GM21367 (cell line): ENCODE measurements at regions not wholly inside any gene's neighbourhood (a gene's known extent, or its start where the extent isn't known, plus 50 kb on each side); places are given as distances from the start of the nearest gene placed in this dataset.

Experiments
- ATAC-seq: cut with Tn5 transposase; IDR thresholded peaks from one replicate; pipeline ENCODE4 v1.9.1; 2021; ENCODE audit not compliant: unreplicated experiment

DNA sequence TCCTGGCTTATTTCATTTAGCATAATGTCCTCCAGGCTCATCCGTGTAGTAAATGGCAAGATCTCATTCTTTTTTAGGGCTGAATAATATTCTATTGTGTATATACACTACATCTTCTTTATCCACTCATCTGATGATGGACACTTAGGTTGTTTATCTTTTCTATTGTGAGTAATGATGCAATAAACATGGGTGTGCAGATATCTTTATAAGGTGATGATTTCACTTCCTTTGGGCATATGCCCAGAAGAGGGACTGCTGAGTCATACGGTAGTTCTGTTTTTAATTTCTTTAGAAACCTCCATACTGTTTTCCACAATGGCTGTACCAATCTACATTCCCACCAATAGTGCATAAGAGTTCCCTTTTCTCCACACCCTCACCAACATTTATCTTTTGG, 317.6 kb upstream of the CNKSR2 start:
- ATAC-seq = no peak

DNA sequence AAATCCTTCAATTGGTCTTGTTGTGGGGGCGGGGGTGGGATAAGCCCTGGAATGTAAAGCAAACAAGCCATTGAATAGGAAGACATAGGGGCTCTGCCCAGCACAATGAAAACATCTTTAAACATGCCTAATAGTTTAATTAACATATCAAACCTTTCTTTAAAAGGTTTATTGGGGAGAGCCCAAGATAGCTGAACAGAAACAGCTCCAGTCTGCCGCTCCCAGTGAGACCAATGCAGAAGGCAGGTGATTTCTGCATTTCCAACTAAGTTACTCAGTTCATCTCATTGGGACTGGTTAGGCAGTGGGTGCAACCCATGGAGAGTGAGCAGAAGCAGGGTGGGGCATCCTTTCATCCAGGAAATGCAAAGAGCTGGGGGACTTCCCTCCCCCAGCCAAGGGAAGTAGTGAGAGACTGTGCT, 327.2 kb upstream of the CNKSR2 start:
- ATAC-seq = no peak

DNA sequence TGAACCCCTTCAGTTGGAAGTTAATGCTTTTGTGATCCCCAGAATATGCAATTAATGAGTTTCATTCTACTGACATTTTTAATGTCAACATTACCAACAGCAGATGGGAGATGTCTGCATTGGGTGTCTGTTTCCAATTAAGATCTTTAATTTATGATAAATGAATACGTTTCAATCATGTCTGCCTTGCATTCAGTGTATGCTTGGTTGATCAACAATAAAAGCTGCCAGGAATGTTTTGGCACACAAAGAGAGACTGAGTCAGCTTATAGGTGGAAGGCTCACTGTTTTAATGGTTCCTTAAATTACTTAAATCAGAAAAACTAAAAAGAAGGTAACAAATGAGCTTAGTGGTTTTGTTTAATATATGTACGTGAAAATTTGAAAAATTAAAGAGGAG, 359.9 kb upstream of the CNKSR2 start:
- no peak for ATAC-seq

DNA sequence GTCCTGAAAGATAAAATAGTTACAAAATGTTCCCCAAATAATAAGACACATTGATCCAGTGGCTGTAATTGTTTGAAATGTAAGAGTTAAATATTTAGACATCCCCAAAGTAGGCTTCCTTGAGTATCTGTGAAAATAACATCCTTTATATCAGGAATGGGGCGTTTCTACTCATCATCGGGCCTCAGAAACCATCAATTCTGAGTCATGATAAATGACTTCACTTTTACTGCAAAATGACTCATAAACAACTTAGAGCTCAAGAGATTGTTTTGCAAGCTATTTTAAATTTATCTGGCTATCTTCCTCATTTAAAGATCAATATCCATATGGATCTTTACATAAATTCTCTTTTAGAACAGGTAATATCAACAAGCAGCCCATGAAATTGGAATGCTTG, 369.4 kb upstream of the CNKSR2 start:
- no peak for ATAC-seq

DNA sequence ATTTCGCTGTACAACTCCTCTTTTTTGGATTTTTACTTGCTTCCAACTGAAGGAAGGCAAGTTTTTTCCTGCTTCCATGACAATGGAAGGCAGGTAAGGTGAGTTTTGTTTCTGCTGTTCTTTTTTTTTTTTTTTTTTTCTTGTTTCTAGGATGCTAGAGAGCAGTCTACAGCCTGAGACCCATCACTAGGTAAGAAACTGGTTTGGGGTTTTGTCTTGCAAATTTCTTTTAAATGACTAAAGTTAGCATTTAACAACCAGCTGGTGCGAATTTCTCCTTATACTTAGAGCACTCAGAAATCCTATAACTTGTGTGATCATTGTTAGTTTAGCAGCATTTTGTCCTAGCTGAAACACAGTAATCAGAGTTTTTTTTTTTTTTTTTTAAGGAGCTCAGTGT, 378.4 kb upstream of the CNKSR2 start:
- ATAC-seq = no peak

DNA sequence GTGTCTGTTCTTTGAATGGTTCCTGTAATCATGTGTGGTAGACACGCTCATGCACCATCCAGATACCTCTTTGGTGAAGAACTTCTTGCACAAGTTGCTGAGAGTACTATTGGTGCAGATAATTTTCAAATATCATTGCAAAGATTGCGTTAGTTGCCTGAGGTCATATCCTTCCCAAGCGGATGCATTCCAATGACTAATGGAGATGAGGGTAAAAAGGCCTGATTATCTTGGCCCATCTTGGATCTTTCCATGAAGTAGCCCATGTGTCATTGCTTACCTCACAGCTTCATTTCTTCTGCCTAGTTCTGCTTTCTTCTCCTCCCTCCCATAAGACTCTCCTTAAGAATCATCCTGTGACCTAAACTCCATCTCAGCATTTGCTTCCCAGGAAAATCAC, 384.9 kb upstream of the CNKSR2 start:
- ATAC-seq = no peak

DNA sequence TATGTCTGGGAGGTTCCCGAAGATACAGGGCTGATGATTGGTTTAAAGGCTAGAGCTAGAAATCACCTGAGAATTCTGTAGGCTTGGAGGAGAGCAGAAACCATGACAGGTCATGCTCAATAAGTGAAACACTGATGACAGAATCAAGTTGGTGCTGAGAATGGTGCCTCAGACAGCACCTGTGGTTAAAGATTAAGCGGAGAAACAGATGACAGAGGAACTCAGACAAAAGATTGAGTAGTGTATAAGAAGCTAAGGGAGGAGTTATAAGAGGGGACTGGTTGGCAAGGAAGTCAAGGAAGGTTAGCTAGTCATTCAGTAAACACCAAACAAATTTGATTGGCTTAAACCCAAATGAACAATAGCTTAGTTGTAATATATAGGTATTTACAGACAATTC, 385.4 kb upstream of the CNKSR2 start:
- no peak for ATAC-seq

DNA sequence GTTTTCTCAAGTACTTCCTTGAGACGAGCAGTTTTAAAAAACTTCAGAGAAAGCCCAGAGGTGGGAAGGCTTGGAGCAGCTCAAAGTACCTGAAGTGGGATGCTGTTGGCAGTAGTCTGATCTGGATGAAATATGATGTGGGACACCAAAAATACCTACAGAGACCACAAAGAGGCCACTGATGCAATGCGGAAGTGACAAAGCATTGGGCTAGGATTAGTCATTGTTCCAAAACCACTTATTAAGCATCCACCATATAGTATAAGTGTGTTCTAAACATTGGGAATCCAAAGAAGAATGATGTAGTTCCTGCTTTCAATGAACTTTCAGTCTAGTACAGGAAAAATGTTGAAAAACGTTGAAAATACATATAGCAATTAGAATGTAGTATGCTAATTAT, 386.1 kb upstream of the CNKSR2 start:
- ATAC-seq = no peak

DNA sequence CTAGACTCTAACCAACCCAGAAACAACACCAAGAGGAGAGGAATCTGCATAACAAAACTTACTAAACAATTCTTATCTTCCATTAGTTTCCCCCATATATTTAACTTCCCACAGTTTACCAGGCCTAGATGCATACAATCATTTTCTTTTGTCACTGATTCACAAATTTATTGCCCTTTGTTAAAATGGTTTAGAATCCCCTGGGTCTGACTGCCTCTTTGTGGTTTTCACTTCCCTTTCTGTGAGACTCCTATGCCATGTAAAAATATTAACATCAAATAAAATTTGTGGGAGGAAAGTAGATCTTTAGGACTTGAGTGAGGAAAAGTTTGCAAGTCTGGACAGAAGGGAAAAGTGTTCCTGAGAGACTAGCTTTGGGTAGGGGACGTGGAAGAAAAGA, 393.8 kb upstream of the CNKSR2 start:
- no peak for ATAC-seq

DNA sequence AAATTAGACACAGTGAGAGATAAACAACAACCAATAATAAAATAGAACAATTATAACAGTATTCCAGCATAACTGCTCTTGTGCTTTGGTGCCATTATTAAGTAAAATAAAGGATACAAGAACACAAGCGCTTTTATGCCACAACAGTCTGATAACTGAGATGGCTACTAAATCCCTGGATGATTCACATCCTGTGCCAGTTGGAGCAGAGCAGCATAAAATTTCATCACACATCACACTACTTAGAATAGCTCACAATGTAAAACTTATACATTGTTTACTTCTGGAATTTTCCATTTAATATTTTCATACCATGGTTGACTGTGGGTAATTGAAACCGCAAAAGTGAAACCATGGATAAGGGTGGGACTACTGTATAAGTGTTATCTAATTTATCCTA, 399.9 kb upstream of the CNKSR2 start:
- ATAC-seq = no peak

DNA sequence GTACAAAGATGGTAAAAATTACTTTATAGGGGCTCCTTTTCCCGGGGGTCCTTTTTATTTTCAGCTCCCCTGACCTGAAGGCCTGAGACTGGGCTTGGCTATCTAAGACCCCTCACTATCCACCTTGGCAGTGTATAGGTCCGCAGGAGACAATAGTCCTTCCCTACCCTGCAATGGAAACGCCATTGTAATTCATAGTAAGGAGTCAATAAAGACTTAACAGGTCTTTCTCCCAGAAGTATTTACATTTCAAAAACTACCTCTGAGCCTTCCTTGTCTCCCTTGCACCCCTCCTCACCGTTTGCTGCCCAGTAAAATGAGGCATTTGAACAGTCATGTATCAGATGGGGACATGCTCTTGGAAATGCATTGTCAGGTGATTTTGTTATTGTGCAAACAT, 401.2 kb upstream of the CNKSR2 start:
- ATAC-seq = no peak

DNA sequence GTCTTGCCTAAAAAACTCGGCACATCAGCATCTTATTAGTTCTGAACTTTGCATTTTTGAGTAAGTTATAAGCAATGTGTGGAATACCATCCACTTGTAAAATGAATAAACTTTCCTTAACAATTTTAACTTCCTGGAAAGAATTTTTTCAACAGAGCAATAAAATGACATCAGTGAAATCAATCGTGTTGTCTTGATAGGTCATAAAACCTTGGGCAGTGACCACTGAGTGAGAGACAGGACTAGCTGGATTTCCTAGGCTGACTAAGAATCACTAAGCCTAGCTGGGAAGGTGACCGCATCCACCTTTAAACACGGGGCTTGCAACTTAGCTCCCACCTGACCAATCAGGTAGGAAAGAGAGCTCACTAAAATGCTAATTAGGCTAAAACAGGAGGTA, 403.0 kb upstream of the CNKSR2 start:
- ATAC-seq = no peak

DNA sequence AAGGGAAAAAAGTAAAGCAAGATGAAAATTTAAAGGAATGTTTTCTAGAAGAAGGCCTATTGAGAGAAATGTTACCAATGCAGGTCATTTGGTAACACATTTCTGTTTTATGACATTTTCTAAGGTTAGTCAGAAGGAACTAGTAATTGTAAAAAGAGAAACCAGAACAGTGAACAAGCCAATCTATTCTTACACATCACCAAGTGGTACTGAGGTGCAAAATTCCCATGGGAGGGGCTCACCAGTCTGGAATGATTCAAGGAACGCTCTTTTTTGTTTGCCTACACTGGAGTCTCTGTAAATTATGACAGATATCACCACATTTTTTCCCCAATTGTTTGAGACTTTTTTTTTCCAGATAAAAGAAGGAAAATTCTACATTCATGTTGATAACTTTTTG, 404.7 kb upstream of the CNKSR2 start:
- ATAC-seq = no peak

DNA sequence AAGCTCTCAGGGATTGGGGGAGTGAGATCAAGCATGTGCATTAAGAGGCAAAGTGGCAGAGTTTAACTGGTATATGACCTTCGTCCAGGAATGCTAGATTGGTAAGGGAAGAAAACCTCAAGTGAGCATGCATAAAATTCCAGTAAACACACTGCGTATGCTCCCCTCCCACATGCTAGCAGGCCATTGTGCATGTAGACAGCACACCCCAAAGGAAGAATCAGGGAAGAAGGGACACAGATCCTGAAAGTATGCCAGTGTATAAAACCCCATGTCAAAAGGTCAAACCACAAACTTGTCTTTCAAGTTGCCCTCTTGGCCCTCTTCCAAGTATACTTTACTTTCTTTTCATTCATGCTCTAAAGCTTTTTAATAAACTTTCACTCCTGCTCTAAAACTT, 405.2 kb upstream of the CNKSR2 start:
- no peak for ATAC-seq

DNA sequence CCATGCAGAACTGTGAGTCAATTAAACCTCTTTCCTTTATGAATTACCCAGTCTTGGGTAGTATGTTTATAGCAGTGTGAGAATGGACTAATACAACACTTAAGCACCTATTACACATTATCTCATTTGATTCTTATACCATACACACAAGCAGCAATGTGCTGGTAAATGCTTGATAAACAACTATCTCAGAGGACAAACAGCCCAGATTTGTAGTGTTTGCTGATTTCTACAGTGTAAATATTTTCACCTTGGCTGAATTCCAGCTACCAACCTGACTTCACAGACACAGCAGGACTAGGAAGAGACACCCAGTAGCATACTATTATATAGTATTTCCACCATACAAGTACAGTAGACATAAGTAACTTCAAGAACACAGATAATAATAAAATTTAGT, 406.5 kb upstream of the CNKSR2 start:
- ATAC-seq = no peak

DNA sequence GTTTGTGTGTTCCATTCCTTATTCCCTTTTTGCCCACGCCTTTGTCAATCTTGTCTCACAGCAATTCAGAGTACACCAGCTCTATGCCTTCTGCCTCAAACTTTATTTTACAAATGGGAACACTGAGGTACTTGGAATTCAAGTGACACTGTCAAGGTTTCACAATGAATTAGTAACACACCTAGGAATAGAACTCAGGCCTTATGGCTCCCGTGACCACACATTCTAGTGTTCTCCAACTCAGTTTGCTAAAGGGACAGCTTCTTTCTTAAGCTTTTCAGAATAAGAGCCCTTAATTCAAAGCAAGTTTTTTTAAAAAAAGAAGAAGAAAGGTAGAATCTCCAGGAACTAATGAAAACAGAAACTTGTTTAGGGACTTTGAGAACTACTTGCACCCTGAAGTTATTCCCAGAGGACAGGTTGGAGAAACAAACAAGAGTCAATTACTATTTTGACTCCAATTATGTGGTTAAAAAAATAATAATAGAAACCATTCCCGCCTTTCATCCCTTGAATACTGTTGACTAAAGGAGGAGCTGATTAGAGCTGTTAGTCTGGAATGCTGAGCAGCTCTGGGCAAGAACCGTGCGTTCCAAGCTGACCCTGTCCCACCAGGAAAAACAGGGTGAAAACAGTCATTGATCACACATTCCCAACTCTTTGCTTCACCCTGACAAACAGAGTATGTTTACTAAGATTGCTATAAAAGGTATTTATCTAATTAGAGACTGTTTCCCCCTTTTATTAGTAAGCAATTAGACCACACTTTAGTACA, 408.8 kb upstream of the CNKSR2 start:
- ATAC-seq = no peak

DNA sequence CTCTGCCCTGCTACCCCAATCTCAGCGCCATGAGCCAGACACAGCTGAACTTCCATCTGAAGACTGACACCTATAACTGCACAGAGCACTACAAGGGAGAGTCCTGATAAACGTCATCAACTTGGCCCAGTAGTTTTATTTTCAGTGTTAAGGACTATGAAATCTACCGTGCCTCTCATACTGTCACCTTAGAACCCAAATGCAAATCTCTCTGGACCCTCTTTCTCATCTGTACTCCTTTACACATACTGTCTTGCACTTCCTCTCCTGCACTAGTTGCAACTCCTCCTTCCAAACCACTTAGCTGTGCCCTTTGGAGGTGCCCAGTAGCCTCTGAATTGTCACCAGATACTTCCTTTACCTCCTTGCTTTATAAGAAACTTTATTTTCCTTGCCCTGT, 420.2 kb upstream of the CNKSR2 start:
- ATAC-seq = no peak

DNA sequence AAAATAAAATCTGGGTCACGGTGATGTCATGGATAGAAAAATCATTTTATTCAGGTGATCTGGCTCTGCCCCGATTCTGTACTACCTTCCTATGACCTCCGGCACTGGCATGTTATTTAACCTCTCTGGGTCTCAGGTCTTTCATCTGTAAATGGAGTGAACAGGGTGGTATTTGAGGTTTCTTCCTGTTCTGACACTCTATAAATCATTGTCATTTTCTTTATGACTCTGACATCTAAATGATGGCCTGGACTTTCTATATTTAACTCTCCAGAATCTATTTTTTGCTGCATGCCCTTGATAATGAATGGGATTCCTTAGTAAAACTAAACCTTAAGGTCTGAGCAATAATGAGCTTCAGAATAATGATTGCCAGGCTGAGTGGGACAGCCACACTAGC, 422.0 kb upstream of the CNKSR2 start:
- ATAC-seq = no peak

DNA sequence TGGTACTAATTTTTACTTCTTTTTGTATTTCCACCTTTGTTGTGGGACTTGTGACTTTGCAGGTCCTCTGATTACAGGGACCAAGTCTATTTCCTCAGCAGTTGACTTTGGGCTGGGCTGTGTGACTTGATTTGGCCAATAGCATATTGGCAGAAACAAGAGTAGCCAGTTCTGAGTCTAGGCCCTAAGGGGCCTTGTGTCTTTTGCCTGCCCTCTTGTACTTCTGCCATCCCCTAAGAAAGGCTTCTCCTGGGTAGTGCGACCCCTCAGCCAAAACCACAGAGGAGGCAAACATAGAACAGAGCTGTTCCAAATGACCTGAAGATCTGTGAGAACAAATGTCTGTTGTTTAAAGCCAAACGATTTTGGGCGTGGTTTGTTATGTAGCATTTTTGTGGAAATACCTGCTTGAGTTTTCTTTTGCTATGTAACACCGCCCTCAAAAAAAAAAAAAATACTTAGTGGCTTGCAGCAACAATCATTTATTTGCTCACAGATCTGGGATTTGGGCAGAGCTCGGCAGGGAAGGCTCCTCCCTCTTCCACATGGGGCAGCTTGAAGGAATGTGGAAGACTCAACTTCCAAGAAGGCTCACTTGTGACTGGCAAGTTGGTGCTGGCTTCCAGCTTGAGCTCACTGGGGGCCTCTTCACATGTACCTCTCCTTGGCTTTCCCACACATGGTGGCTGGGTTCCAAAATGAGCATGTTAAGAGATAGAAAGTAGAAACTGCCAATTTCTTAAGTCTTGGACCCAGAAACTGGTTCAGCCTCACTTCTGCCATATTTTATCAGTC, 423.0 kb upstream of the CNKSR2 start:
- no peak for ATAC-seq

DNA sequence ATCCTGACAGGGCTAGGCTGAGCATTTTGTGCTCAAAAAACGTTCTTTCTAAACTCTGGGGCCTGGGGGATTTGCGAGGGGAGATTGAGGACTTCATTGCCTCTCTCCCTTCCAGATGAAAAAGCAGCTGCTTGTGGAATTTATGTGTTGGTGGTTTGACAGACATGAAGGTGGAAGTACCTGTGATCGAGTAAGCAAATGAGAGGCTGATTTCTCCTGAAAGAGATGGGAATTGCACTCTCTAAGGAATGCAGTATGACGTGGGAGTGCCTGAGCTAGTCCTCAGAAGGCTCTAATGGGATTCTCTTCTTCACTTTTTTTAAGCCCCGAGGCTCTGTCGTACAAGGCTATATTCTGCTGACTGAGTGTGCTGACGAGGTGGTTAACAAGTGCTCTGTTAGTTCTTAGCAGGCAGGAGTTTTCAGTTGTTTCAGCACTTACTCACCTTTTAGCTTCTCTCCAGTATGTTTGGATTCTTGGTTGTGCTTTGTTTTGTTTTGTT, 426.8 kb upstream of the CNKSR2 start:
- no peak for ATAC-seq

DNA sequence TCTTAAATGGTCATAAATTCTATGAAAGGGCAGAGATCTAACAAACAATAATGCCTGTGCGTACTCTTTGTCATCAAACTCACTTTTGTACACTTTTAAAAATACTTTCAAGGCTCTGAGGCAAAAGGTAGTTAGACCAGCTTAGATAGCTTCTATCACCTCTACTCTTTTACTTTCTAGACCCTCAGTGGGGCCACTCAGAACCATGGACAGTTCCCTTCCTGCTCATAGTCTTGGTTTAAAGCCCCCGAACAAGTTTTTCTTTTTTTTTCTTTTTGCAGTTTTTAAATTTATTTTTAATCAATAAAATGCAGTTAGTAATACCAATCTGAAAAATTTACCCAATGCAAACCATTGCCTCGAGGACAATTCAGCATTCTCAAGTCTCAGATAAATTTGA, 460.5 kb upstream of the CNKSR2 start:
- no peak for ATAC-seq

DNA sequence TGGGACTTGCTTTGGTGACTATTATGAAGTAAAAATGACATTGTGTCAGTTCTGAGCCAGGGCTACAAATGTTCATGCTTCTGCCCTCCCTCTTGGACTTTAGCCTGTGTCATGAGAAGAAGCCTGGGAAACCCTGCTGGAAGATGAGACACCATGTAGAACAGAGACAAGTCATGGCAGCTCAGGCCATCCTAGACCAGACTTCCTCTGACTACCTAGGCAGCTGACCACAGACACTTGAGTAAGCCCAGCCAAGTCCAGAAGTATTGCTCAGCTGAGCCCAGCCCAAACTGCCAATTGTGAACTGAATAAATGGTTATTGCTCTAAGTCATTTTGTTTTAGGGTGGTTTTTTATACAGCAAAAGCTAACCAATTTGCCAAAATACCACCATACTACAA, 467.6 kb upstream of the CNKSR2 start:
- ATAC-seq = no peak
